ENCODE measurements at regions not wholly inside any gene's neighbourhood (a gene's known extent, or its start where the extent isn't known, plus 50 kb on each side); places are given as distances from the start of the nearest gene placed in this dataset.

- no peaks in the 10 kb centered on the region for H3K4me1 ChIP-seq (replicated peaks)
- no peaks in the 10 kb centered on the region for H3K36me3 ChIP-seq
- TF ChIP-seq POLR2A (IDR thresholded peaks at IDR 0.05), result no peak
- H3K27ac ChIP-seq, result no peak overlapping the region
- no peak overlapping the region for H3K4me3 ChIP-seq
- WGBS, result 66% methylated on average over 3 of the region's 3 CpGs
- DNase-seq (ENCODE audit: low spot score), result no peak
- no peaks in the 10 kb centered on the region for H3K27me3 ChIP-seq (replicated peaks; ENCODE audit: insufficient read depth)
- intact Hi-C loops (cut with DNase I), result no loop called here
- H3K9me3 ChIP-seq, result no peaks in the 10 kb centered on the region
These were observed 309.1 kb upstream of the COL3A1 start for GRCh38 chr2:188664951-188665595.

GRCh38 chr2:188665727-188666304 is 308.4 kb upstream of the COL3A1 start:
- no peaks in the 10 kb centered on the region for H3K36me3 ChIP-seq

GRCh38 chr2:188666503-188666902 is 307.7 kb upstream of the COL3A1 start:
- no peaks in the 10 kb centered on the region for H3K27me3 ChIP-seq (replicated peaks; ENCODE audit: insufficient read depth)
- no peak for TF ChIP-seq CTCF (IDR thresholded peaks at IDR 0.05)
- TF ChIP-seq POLR2AphosphoS5 (IDR thresholded peaks at IDR 0.05), result no peak
- no peak for TF ChIP-seq POLR2A (IDR thresholded peaks at IDR 0.05)
- no peak overlapping the region for H3K27ac ChIP-seq
- H3K4me3 ChIP-seq, result no peak overlapping the region
- DNase-seq (ENCODE audit: low spot score), result no peak
- H3K4me1 ChIP-seq (replicated peaks), result no peaks in the 10 kb centered on the region
- intact Hi-C loops (cut with DNase I), result no loop called here
- no peaks in the 10 kb centered on the region for H3K36me3 ChIP-seq
- no peaks in the 10 kb centered on the region for H3K9me3 ChIP-seq

More at GRCh38 chr2:188665727-188666304, 308.4 kb upstream of the COL3A1 start:
- Histone ChIP-seq H3K4me3 (no peak overlapping the region), H3K4me1 (replicated peaks) (no peaks in the 10 kb centered on the region), H3K27me3 (replicated peaks; ENCODE audit: insufficient read depth) (no peaks in the 10 kb centered on the region), H3K27ac (no peak overlapping the region), H3K9me3 (no peaks in the 10 kb centered on the region)
- no peak for DNase-seq (ENCODE audit: low spot score)
- TF ChIP-seq POLR2A (IDR thresholded peaks at IDR 0.05) (no peak), POLR2AphosphoS5 (IDR thresholded peaks at IDR 0.05) (no peak), CTCF (IDR thresholded peaks at IDR 0.05) (no peak)
- intact Hi-C loops (cut with DNase I), result no loop called here

- no peak for DNase-seq (ENCODE audit: low spot score)
- Histone ChIP-seq H3K27me3 (replicated peaks; ENCODE audit: insufficient read depth) (no peaks in the 10 kb centered on the region), H3K4me1 (replicated peaks) (no peaks in the 10 kb centered on the region), H3K27ac (no peak overlapping the region), H3K4me3 (no peak overlapping the region), H3K9me3 (no peaks in the 10 kb centered on the region), H3K36me3 (no peaks in the 10 kb centered on the region)
- intact Hi-C loops (cut with DNase I), result no loop called here
- no peak for TF ChIP-seq CTCF (IDR thresholded peaks at IDR 0.05)
- TF ChIP-seq POLR2A (IDR thresholded peaks at IDR 0.05), result no peak
- TF ChIP-seq POLR2AphosphoS5 (IDR thresholded peaks at IDR 0.05), result no peak
- 48% methylated on average over 4 of the region's 4 CpGs for WGBS
These were observed 306.0 kb upstream of the COL3A1 start for GRCh38 chr2:188668017-188668680.

GRCh38 chr2:188675391-188676009 is 298.7 kb upstream of the COL3A1 start:
- intact Hi-C loops (cut with DNase I), result no loop called here
- H3K27ac ChIP-seq, result no peak overlapping the region
- H3K4me1 ChIP-seq (replicated peaks), result no peaks in the 10 kb centered on the region
- H3K4me3 ChIP-seq, result no peak overlapping the region
- no peaks in the 10 kb centered on the region for H3K27me3 ChIP-seq (replicated peaks; ENCODE audit: insufficient read depth)
- DNase-seq (ENCODE audit: low spot score), result no peak
- H3K36me3 ChIP-seq, result no peaks in the 10 kb centered on the region
- no peaks in the 10 kb centered on the region for H3K9me3 ChIP-seq
- TF ChIP-seq CTCF (IDR thresholded peaks at IDR 0.05) (no peak), POLR2AphosphoS5 (IDR thresholded peaks at IDR 0.05) (no peak)

All from prostate gland (tissue), 2 donors.